ENCODE measurements at regions not wholly inside any gene's neighbourhood (a gene's known extent, or its start where the extent isn't known, plus 50 kb on each side); places are given as distances from the start of the nearest gene placed in this dataset.

- no peaks in the 10 kb centered on the region for H3K4me1 Mint-ChIP-seq
- Histone ChIP-seq H3K79me2 (replicated peaks; ENCODE audit: insufficient read depth) (no peaks in the 10 kb centered on the region), H3F3A (replicated peaks; ENCODE audit: low read depth) (no peaks in the 10 kb centered on the region), H3K36me3 (ENCODE audit: insufficient read depth) (no peaks in the 10 kb centered on the region; the same call in 1 of the 2 replicates), H3K4me1 (ENCODE audit: insufficient read depth) (no peaks in the 10 kb centered on the region), H4K20me1 (replicated peaks; ENCODE audit: insufficient read depth) (no peaks in the 10 kb centered on the region), H2AFZ (no peak overlapping the region), H3K9me2 (ENCODE audit: insufficient read depth) (no peaks in the 10 kb centered on the region), H3K27me3 (ENCODE audit: insufficient read depth) (no peaks in the 10 kb centered on the region), H3K4me2 (no peak overlapping the region), H3K4me3 (no peak overlapping the region), H3K27ac (ENCODE audit: low read depth) (no peak overlapping the region)
- no peak for DNase-seq (ENCODE audit: low spot score)
- H3K36me3 Mint-ChIP-seq (ENCODE audit: low read depth) = peaks cover 14% of the 10 kb centered on the region
- H3K27me3 Mint-ChIP-seq (ENCODE audit: insufficient read depth, low read depth, poor library complexity) = peaks cover 7% of the 10 kb centered on the region
- peaks cover 85% of the 10 kb centered on the region for H3K9me3 Mint-ChIP-seq
- no peak overlapping the region for H3K27ac Mint-ChIP-seq
- TF ChIP-seq CREB1 (CRISPR knock-in tag; IDR thresholded peaks at IDR 0.05; ENCODE audit: low read depth) (no peak), ZNF114 (CRISPR knock-in tag; IDR thresholded peaks at IDR 0.05) (no peak), JUNB (IDR thresholded peaks at IDR 0.05; ENCODE audit: unreplicated experiment) (no peak), POLR2AphosphoS5 (IDR thresholded peaks at IDR 0.05; ENCODE audit: low read depth) (no peak), ZNF331 (CRISPR knock-in tag; IDR thresholded peaks at IDR 0.05; ENCODE audit: low read depth) (no peak), STAT1 (IDR thresholded peaks at IDR 0.05; ENCODE audit: unreplicated experiment) (no peak), CTCF (conservative IDR thresholded peaks at IDR 0.05; ENCODE audit: low read depth in 2 of 2) (no peak), EZH2phosphoT487 (IDR thresholded peaks at IDR 0.05; ENCODE audit: unreplicated experiment) (no peak), NANOG (IDR thresholded peaks at IDR 0.05; ENCODE audit: borderline replicate concordance) (no peak), ZNF462 (CRISPR knock-in tag; IDR thresholded peaks at IDR 0.05) (no peak), ETS1 (IDR thresholded peaks at IDR 0.05) (no peak), REST (IDR thresholded peaks at IDR 0.05; ENCODE audit: unreplicated experiment) (no peak), EZH2 (IDR thresholded peaks at IDR 0.05; ENCODE audit: low read depth, unreplicated experiment) (no peak)
- no peak for ATAC-seq
- no peak overlapping the region for H3K4me3 Mint-ChIP-seq
These were observed 132.3 kb upstream of the RBFOX1 start for GRCh38 chr16:7200320-7200719.
